ENCODE measurements at regions not wholly inside any gene's neighbourhood (a gene's known extent, or its start where the extent isn't known, plus 50 kb on each side); places are given as distances from the start of the nearest gene placed in this dataset.

DNA sequence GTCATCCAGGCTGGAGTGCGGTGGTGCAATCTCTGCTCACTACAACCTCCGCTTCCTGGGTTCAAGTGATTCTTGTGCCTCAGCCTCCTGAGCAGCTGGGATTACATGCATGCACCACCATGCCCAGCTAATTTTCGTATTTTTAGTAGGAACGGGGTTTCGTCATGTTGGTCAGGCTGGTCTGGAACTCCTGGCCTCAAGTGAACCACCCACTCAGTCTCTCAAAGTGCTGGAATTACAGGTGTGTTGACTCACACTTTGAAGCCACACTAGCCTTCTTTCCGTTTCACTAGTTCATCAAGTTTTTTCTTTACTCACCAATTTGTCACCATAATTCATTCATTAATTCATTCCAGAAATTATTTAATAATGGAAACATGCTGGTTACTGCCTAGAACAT lies 298.4 kb upstream of the MTNR1B start:
- DNase-seq: no peak

DNA sequence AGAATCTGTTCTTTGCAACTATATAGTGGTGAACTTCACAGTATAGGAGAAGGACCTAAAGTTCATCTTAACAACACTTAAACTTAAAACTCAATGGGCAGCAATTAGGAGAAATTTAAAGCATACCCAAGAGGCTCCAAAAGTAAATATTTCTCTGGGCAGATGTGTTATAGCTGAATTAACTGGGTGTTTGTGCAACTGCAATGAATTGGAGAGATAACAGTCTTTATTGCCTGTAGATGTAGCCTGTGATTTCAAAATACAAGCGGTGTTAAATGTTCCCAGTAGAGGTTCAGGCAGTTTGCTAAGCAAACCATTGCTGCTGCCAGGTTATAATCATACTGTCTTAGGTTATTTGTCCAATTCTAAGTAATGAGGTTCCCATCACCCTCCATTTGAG lies 294.1 kb upstream of the MTNR1B start:
- no peak for DNase-seq

DNA sequence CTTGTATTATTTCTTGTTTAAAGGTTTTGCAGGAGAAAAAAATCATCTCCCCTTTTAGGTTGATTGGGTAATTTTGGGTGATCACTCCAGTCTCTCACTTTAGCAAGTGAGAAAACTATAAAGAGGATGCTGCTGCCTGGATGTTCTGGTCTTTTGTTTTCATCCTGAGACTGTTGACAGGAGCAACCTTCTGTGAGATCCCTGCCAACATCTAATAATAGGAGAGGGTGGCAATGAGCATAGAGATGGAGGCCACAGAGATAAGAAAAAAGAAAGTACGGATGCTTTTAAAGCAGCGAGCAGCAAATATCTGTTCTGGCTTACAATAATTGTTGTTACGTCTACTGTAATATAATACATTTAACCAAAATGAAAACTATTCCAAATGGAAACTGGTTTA lies 293.6 kb upstream of the MTNR1B start:
- DNase-seq: no peak

DNA sequence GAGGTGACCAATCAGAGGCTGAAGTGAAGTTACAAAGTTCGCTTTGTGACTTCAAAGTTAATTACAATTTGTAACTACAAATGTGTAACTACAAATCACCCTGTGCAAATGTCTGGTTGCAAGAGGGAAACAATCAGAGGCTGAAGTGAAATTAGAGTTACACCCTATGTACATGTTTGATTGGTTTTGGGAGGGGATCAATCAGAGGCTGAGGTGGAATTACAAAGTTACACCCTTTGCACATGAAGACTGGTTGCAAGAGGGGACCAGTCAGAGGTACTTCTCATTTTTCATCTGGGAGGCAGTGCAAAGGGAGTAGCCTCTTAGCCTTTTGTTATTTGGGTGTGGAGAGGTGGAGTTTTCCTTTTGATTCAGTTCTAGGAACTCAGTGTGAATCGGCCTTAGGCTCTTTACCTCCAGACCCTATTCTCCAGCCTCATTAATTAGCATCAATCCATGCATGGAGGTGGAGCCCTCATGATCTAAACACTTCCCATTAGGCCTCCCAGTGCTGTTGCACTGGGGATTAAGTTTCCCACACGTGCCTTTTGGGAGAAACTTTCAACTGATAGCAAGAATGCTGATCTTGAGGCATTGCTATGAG lies 291.3 kb upstream of the MTNR1B start:
- no peak for DNase-seq

DNA sequence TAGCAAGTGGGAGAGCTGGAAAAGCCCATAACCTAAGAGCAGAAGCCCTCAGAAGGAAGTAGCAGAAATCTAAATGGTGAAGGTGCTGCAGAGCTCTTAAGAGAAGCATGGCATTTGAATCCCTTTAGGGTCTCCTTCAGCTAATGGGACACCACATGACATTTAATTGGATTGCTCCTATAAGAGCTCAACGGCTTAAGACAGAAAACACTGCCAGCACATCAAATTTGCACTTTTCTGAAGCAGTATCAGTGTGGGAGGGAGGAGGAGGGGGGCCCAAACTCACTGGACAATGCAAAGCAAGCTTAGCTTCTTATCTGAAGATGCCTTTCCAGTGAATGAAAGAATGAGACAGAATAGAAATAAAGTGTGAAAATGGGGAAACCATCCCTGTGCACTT lies 287.9 kb upstream of the MTNR1B start:
- no peak for DNase-seq

DNA sequence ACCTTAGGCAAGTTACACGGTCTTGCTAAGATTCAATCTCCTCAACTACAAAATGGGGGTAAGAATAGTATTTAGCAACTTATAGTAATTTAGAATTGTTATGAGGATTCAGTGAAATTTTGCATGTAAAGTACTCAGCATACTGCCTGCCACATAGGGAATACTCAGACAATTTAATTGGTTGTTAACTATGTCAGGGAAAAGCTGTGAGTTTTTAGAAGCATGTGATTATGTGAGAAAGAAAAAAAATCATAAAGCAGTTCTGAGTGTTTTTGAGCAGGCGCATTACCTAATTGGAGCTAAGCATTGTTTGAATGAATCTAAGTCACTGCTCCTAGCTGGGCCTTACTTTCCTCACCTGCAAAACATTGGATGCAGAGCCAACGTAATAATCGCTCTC lies 287.3 kb upstream of the MTNR1B start:
- DNase-seq: no peak

DNA sequence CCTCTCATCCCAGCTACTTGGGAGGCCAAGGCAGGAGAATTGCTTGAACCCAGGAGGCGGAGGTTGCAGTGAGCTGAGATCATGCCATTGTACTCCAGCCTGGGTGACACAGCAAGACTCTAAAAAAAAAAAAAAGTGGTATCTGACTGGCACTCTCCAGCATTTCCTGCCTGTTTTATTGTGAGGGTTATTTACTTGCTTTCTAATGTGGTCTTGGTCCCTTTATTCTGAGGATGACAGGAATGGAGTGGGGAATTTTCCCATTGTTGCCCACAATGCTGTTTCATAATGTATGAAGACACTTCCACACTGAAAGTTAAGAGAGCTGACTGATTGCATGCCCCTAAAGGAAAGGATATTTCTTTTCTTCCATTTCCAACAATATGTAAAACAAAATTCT lies 286.5 kb upstream of the MTNR1B start:
- no peak for DNase-seq

DNA sequence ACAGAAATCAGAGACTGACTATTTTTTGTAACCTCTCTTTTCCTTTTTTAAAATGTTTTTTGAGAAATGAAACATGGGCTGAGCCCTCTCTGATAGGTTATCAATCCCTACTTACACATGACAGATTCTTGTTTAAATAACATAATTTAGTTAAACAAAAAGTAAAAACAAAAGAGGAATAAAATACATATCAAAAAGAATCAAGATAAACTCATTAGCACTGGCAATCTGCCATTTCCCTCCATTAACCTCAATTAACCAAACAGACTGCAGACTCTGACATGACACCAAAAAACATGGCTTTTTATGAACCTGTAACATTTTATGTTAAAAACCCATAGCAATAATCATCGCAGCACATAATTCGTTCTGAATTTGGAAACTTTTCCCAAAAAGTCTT lies 284.4 kb upstream of the MTNR1B start:
- no peak for DNase-seq

DNA sequence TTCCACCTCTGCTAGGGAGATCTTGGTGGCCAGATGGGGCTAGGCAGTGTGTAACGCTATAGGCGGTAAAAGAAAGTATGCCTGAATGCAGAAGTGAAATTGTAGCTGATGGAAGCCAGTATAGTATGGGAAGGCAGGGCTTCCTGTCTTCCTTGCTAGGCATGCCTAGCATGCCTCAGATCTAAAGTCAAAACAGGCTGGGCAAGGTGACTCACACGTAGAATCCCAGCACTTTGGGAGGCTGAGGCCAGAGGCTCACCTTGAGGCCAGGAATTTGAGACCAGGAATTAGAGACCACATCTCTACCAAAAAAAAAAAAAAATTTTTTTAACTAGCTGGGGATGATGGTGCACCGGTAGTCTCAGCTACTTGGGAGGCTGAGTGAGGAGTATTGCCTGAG lies 281.7 kb upstream of the MTNR1B start:
- DNase-seq: no peak

DNA sequence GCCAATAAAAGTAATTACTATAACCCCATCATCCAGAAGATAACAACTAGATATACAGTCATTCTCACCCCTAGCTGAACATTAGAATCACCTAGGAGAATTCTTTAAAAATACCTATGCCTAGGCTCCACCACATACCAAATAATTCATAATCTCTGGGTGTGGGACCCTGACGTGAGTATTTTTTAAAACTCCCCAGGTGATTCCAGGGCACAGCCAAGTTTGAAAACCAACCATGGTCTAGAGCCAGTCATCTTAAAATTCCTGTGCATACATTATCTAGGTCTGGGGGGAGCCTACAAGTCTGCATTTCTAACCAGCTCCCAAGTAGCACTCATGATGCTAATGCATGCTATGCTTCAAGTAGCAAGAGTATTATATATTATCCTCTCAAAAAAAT lies 281.0 kb upstream of the MTNR1B start:
- no peak for DNase-seq

DNA sequence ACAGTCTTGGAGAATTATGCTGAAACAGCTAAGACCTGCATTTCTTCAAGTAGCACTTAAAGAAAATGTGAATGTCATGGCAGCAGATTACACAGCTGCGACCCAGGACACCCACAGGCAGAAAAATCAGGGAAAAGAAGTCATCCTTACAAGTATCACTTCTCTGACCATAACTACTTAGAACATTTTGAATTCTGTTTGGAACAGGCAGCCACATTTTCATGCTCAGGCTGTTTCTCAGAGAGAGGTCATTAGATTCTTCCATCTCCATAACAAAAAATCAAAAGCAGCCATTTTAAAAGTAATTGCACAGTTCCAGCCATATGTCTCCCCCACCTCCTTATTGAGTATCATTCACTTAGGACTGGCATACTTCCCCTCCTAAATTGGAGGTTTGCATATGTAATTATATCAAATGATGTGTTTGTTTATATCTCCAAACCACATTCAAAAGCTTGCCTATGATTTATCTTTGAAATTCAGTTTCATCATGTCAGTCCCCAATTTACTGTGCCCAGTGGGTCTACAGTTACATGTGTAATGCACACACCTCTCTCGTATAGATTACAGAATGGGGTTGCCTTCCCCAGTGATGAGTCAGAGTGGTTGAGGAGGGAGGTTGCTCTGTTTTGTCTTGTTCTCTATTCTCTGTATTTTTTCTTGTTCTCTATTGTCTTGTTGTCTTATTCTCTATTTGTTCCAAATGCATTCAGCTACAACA lies 276.5 kb upstream of the MTNR1B start:
- no peak for DNase-seq

DNA sequence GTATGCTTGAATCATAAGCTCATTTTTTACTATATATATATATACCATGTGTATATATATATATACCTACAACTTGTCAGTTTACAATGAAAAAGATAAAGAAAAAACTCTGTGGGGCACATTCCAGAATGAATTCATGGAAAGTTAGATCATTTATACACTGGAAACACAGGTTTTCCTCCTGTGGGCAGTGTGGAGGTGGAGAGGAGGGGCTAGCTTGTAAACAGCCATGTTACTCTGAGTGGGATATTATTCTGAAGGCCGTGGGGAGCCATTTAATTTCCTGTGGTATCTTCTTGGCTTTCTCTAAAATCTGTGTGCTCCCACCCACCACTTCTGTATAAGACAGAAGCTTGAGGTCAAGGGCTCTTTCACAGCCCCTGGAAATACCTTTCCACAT lies 273.4 kb upstream of the MTNR1B start:
- DNase-seq: no peak

DNA sequence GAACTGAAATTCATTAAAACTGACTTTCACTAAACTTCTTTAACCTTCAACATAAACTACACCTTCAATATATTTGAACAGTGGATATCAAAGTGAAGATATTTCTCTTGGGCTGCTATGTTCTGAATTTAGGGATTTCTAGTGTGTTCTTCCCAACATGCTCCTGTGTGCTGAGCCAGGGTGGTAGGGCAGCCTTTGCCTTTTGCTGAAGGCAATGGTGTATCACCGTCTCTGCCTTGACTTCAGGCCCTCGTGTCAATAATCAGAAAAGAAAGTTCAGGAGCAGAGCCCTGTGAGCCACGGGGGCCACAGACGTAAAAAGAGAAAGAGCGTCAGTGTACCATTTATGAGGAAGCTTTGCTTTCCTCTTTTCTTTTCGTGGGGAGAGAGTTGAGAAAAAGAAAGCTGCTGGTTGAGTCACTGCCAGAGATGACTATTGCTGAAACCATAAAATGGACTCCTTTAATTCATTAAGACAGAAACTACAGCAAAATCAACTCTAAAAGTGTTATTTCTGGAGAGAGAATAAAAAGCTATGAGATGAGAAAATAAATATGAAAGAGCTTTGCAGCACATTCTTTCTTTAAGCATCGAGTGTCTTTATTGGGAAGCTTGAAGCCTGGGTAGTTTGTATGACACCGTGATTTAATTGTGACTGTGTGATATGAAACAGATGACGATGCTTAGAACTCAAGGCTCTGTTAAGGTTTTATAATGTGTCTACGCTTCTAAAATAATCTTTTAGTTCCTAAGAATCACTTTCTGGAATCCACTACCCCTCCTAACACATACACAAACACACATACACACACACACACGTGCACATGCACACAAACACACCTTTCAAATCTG lies 271.8 kb upstream of the MTNR1B start:
- no peak for DNase-seq

DNA sequence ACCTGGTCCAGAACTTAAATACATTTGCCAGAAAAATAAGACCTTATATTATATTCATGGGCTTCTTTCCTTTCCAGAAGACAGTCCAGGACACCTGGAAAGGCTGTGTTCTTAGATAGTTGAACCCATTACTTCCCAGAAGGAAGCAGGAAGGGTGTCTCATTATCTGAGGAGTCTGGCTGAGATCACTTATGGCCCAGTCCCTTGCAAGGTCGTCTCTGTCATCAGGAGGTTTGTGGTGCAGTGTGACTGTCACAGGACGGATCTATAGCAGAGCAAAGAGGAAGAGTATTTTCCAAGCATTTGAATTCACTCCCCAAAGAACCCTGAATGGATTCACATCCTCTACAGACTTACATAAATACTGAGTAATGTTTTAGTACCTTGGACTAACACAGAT lies 270.7 kb upstream of the MTNR1B start:
- DNase-seq: no peak

DNA sequence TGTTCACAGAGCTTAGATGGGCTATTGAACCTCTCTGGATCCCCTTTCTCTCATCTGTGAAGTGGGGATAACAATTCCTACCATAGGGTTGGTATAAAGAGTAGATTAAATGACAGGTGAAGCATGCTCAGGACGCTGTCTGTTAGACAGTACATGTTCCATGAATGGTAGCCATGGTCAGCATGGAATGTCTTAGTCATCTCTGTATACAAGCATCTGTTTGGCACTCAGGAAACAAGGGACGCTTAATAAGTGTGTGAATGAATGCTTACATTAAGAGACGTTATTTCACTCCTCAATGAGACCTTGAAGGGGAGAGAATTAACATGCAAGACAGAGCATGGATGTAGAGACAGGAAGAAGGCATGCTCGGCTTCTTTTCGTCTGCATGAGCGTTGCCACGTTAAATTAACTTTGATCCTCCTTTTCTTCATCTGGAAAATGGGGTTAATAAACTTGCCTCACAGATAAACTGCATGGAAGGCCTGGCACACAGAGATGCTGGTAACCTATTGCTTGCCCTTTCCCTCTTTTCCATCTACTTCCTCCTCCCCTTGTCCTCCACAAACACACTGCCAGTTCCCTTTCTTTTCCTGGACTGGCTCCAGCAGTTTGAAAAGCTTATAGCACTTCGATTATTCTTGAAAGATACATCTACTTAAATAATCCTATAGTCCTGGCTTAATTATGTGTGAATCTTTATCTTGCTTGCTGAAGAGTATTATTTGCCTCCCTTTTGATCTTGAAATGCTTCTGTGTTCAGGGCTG lies 267.2 kb upstream of the MTNR1B start:
- no peak for DNase-seq

DNA sequence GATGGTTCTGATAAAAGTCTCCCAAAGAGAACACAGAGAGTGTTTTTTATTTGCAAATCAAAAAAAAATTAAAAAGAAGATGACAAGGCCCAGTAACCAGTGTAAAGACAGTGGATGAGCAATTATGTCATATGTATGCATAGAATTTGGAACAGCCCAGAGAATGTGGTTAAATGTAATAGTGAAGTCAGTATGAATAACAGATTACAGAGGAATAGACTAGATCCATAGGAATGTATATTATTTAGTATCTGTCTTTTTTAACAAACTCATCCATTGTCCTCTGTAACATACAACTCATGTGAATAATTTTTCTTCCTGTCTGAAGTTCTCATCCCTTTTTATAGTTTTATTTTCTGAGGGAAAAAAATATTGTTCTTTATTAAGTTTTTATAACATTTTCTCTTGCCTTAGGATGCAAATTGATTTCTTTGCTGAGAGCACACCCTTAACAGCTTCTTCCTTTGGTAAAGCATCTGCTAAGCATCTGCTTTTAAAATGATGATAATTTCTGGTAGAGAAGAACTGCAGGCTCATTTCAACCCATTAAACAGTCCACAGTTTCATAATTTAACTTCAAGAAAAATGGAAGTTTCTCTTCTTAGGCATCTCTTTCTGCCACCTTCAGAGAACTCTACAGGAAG lies 266.5 kb upstream of the MTNR1B start:
- no peak for DNase-seq

DNA sequence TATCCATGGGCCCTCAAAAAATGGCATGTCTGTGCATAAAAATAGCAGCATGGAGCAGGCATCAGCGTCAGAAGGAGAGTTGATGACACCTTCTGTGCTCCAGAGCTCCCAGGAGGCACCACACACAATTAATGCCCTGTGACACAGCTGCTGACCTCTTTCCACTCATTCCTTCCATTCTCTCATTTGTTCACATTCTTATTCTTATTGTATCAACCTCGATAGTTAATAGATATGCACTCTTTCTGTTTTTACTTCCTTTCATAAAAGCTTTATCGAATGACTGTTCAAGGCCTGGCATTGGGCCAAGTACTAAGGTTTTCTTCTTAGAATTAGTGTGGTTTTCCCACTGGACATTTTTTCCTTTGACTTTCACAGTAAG lies 266.0 kb upstream of the MTNR1B start:
- no peak for DNase-seq

DNA sequence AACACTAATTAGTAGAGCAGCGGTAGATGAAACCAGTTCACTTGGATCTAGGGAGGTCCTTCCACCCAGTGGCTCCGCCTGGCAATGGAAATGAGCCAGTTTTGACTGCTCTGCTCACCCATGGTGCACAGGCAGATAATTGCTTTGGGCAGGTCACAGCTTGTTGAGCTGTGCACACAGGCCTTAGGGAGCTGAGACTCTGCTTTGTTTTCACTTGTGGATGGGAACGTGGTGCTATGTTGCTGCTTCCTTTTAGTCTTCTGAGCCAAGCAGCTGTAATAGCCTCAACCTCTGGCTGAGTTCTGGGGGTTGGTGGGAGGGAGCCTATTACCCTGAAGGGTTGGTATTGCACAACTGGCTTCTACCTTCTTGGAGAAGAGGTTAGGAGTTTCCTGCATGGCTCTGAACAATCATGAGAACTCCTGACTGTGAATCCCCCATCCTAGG lies 262.3 kb upstream of the MTNR1B start:
- DNase-seq: no peak

DNA sequence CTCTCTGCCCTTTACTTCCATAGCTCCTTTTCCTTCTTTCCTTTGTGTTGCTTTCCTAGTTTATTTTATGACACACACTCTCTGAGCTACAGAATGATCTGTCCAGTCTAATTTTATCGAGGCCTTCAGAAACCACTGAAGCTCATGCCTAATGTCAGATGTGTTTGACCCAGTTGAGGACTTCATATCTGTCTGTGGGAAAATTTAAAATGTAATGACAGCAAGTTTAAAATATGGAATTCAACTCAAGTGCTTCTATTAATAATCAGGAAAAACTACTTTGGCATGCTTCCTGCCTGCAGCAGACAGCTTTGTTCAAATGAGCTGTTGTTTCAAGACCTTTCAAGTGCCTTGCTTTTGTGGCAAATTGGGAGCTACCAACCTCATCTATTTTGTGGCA lies 261.8 kb upstream of the MTNR1B start:
- no peak for DNase-seq

DNA sequence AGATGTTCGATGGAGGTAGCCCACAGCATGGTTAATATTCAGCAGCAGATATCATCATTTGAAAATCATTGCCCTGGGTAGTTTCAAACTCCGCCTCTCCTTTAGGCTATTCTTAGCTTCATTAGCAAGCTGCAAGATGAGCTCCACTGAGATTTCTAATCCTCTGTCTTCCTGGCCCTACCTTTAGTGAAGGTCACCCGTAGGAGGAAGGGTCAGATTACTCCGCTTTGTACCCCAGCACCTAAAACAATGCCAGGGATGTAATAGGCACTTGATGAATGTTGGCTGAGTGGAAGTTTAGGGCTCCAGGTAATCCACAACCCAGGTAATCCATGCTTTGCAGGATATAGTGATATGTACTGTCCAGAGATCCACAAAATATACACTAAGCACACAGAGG lies 260.1 kb upstream of the MTNR1B start:
- no peak for DNase-seq

DNA sequence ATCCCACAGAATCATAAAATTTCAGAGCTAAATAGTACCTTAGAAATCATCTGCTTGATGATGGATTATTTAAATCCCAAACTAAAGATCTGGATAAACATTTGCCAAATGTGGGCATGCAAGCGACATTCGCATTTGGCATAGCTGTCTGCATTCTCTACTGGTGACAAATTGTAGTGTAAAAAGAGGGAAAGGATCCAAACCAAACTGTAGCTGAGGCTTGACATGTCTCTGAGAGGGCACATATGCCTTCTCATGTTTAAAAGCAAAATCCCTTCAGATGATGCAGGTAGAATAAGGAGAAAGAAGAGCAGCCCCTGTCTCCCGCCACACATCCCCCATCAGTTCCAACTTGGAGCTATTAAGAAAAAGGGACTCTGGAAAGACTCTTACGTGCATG lies 257.5 kb upstream of the MTNR1B start:
- no peak for DNase-seq

DNA sequence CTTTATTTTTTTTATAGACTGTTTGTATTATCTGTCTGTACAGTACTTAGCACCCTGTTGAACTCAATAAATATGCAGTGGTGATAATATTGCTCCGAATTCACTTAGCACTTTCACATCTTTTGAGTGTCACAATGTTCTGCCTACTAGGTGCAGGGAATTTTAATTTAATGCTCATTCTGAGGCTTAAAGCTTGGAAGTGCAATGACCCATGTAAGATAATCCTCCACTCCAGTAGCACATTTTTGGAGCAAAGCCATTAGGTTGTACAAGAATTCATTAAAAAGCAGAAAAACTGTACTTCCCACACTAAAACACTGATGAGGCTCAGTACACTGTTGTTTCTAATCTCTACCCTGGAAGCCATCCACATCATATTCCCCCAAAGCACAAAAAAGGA lies 255.3 kb upstream of the MTNR1B start:
- DNase-seq: no peak

DNA sequence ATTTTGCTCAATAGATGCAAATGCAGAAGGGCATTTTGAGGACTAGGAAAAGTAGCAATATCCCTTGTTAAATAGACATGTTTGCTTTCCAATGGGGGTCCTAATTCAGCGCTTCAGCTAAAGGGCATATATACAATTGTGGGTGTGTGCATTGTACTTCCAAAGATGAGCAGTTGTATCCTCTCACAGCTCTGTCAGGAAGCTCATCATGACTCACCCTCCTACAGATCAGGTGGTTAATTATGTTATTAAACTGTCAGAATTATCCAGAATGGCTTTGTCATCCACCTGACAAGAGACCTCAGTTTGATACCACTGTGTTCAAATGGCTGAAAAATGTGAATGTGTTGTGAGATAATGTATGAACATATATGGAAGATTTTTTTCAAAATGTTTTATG lies 252.2 kb upstream of the MTNR1B start:
- DNase-seq: no peak
